ENCODE measurements at regions not wholly inside any gene's neighbourhood (a gene's known extent, or its start where the extent isn't known, plus 50 kb on each side); places are given as distances from the start of the nearest gene placed in this dataset.

GRCh38 chr10:117710181-117710798 is 167.7 kb downstream of the EMX2 start:
- TF ChIP-seq CTCF (IDR thresholded peaks at IDR 0.05 in 2 of 3, conservative IDR thresholded peaks at IDR 0.05 in 1 of 3; ENCODE audit: borderline replicate concordance in 1 of 3, insufficient read depth in 1 of 3, low read depth in 2 of 3, low read length in 2 of 3) (peak; percentile 26 to 63 (median 56); a peak in 5 of 6 replicates), POLR2AphosphoS5 (IDR thresholded peaks at IDR 0.05; ENCODE audit: low read depth, low read length) (no peak), RAD21 (IDR thresholded peaks at IDR 0.05; ENCODE audit: low read depth) (peak; percentile 46), POLR2A (IDR thresholded peaks at IDR 0.05; ENCODE audit: borderline replicate concordance, extremely low read depth, insufficient read depth, insufficient read length) (no peak), SP1 (IDR thresholded peaks at IDR 0.05; ENCODE audit: low read depth) (no peak)
- TF ChIP-seq, protein P1, sequence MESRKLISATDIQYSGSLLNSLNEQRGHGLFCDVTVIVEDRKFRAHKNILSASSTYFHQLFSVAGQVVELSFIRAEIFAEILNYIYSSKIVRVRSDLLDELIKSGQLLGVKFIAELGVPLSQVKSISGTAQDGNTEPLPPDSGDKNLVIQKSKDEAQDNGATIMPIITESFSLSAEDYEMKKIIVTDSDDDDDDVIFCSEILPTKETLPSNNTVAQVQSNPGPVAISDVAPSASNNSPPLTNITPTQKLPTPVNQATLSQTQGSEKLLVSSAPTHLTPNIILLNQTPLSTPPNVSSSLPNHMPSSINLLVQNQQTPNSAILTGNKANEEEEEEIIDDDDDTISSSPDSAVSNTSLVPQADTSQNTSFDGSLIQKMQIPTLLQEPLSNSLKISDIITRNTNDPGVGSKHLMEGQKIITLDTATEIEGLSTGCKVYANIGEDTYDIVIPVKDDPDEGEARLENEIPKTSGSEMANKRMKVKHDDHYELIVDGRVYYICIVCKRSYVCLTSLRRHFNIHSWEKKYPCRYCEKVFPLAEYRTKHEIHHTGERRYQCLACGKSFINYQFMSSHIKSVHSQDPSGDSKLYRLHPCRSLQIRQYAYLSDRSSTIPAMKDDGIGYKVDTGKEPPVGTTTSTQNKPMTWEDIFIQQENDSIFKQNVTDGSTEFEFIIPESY (IDR thresholded peaks at IDR 0.05; ENCODE audit: extremely low read depth, insufficient replicate concordance, low read length): no peak
